ENCODE measurements at regions not wholly inside any gene's neighbourhood (a gene's known extent, or its start where the extent isn't known, plus 50 kb on each side); places are given as distances from the start of the nearest gene placed in this dataset.

GRCh38 chr13:64277097-64277496 is 2861.4 kb upstream of the PCDH20 start:
- Mint-ChIP-seq H3K36me3 (no peaks in the 10 kb centered on the region), H3K27me3 (no peaks in the 10 kb centered on the region), H3K27ac (no peak overlapping the region), H3K4me1 (no peaks in the 10 kb centered on the region), H3K9me3 (peaks cover 0 to 11% (median 5%) of the 10 kb centered on the region in 7 donors), H3K4me3 (no peak overlapping the region)
- ATAC-seq (ENCODE audit: low read depth in 2 of 2) (no peak), DNase-seq (no peak)

GRCh38 chr13:64276232-64276631 is 2860.6 kb upstream of the PCDH20 start:
- ATAC-seq (ENCODE audit: low read depth in 2 of 2): no peak
- Mint-ChIP-seq H3K27ac (no peak overlapping the region), H3K36me3 (no peaks in the 10 kb centered on the region), H3K4me3 (no peak overlapping the region), H3K9me3 (peaks cover 0 to 7% (median 4%) of the 10 kb centered on the region in 7 donors), H3K4me1 (no peaks in the 10 kb centered on the region), H3K27me3 (no peaks in the 10 kb centered on the region)
- DNase-seq: no peak

- Mint-ChIP-seq H3K36me3 (no peaks in the 10 kb centered on the region), H3K9me3 (peaks cover 0 to 6% (median 4%) of the 10 kb centered on the region in 7 donors), H3K27me3 (no peaks in the 10 kb centered on the region), H3K27ac (no peak overlapping the region), H3K4me1 (no peaks in the 10 kb centered on the region), H3K4me3 (no peak overlapping the region)
- ATAC-seq (ENCODE audit: low read depth in 2 of 2) (no peak), DNase-seq (no peak)
These were observed 2859.0 kb upstream of the PCDH20 start for GRCh38 chr13:64274481-64275217.

- Mint-ChIP-seq H3K9me3 (peaks cover 0 to 9% (median 4%) of the 10 kb centered on the region in 7 donors), H3K4me3 (no peak overlapping the region), H3K27ac (no peak overlapping the region), H3K36me3 (no peaks in the 10 kb centered on the region), H3K4me1 (no peaks in the 10 kb centered on the region), H3K27me3 (no peaks in the 10 kb centered on the region)
- ATAC-seq (ENCODE audit: low read depth in 2 of 2): no peak
- no peak for DNase-seq
These were observed 2858.1 kb upstream of the PCDH20 start for GRCh38 chr13:64273780-64274179.

- Mint-ChIP-seq H3K27ac (no peak overlapping the region), H3K4me3 (no peak overlapping the region)
These were observed 2857.0 kb upstream of the PCDH20 start for GRCh38 chr13:64272681-64273080.

GRCh38 chr13:64266024-64266423 is 2850.4 kb upstream of the PCDH20 start:
- H3K4me3 Mint-ChIP-seq: no peak overlapping the region
- no peak overlapping the region for H3K27ac Mint-ChIP-seq
- no peaks in the 10 kb centered on the region for H3K27me3 Mint-ChIP-seq
- H3K9me3 Mint-ChIP-seq: peaks cover 6 to 27% (median 13%) of the 10 kb centered on the region in 7 donors
- DNase-seq (no peak), ATAC-seq (ENCODE audit: low read depth in 2 of 2) (no peak)
- no peaks in the 10 kb centered on the region for H3K4me1 Mint-ChIP-seq
- peaks cover 0 to 7% of the 10 kb centered on the region in 2 donors for H3K36me3 Mint-ChIP-seq

More at GRCh38 chr13:64272681-64273080, 2857.0 kb upstream of the PCDH20 start:
- Mint-ChIP-seq H3K4me1 (no peaks in the 10 kb centered on the region), H3K9me3 (peaks cover 0 to 9% (median 4%) of the 10 kb centered on the region in 7 donors), H3K27me3 (no peaks in the 10 kb centered on the region), H3K36me3 (no peaks in the 10 kb centered on the region)
- DNase-seq (no peak), ATAC-seq (ENCODE audit: low read depth in 2 of 2) (no peak)

- ATAC-seq (ENCODE audit: low read depth in 2 of 2): no peak
- H3K4me1 Mint-ChIP-seq: no peaks in the 10 kb centered on the region
- peaks cover 0 to 7% of the 10 kb centered on the region in 2 donors for H3K36me3 Mint-ChIP-seq
- no peak overlapping the region for H3K4me3 Mint-ChIP-seq
- peaks cover 5 to 27% (median 13%) of the 10 kb centered on the region in 7 donors for H3K9me3 Mint-ChIP-seq
- no peaks in the 10 kb centered on the region for H3K27me3 Mint-ChIP-seq
- DNase-seq: no peak
- no peak overlapping the region for H3K27ac Mint-ChIP-seq
These were observed 2847.6 kb upstream of the PCDH20 start for GRCh38 chr13:64263285-64263684.

GRCh38 chr13:64256751-64257150 is 2841.1 kb upstream of the PCDH20 start:
- Mint-ChIP-seq H3K27ac (no peak overlapping the region), H3K4me1 (no peaks in the 10 kb centered on the region), H3K36me3 (no peaks in the 10 kb centered on the region), H3K27me3 (no peaks in the 10 kb centered on the region), H3K4me3 (no peak overlapping the region), H3K9me3 (peaks cover 0 to 21% (median 7%) of the 10 kb centered on the region in 7 donors)
- DNase-seq (no peak), ATAC-seq (ENCODE audit: low read depth in 2 of 2) (no peak)

GRCh38 chr13:64255988-64256387 is 2840.3 kb upstream of the PCDH20 start:
- H3K4me3 Mint-ChIP-seq: no peak overlapping the region

GRCh38 chr13:64248371-64249065 is 2832.9 kb upstream of the PCDH20 start:
- Mint-ChIP-seq H3K27me3 (no peaks in the 10 kb centered on the region), H3K9me3 (peaks cover 0 to 31% (median 5%) of the 10 kb centered on the region in 7 donors), H3K36me3 (no peaks in the 10 kb centered on the region), H3K4me1 (no peaks in the 10 kb centered on the region), H3K27ac (no peak overlapping the region), H3K4me3 (no peak overlapping the region)
- ATAC-seq (ENCODE audit: low read depth in 2 of 2) (no peak), DNase-seq (no peak)

More at GRCh38 chr13:64255988-64256387, 2840.3 kb upstream of the PCDH20 start:
- DNase-seq (no peak), ATAC-seq (ENCODE audit: low read depth in 2 of 2) (no peak)
- Mint-ChIP-seq H3K27ac (no peak overlapping the region), H3K4me1 (no peaks in the 10 kb centered on the region), H3K27me3 (no peaks in the 10 kb centered on the region), H3K36me3 (no peaks in the 10 kb centered on the region), H3K9me3 (peaks cover 0 to 24% (median 7%) of the 10 kb centered on the region in 7 donors)

GRCh38 chr13:64239372-64239771 is 2823.7 kb upstream of the PCDH20 start:
- Mint-ChIP-seq H3K36me3 (no peaks in the 10 kb centered on the region), H3K27ac (no peak overlapping the region), H3K9me3 (peaks cover 0 to 13% (median 3%) of the 10 kb centered on the region in 7 donors), H3K4me1 (no peaks in the 10 kb centered on the region), H3K27me3 (no peaks in the 10 kb centered on the region), H3K4me3 (no peak overlapping the region)
- ATAC-seq (ENCODE audit: low read depth in 2 of 2) (no peak), DNase-seq (no peak)

- Mint-ChIP-seq H3K27me3 (no peaks in the 10 kb centered on the region), H3K4me3 (no peak overlapping the region), H3K36me3 (no peaks in the 10 kb centered on the region), H3K9me3 (peaks cover 0 to 8% (median 2%) of the 10 kb centered on the region in 7 donors), H3K4me1 (no peaks in the 10 kb centered on the region), H3K27ac (no peak overlapping the region)
- ATAC-seq (ENCODE audit: low read depth in 2 of 2): no peak
- no peak for DNase-seq
These were observed 2818.6 kb upstream of the PCDH20 start for GRCh38 chr13:64234255-64234654.

GRCh38 chr13:64223016-64223415 is 2807.4 kb upstream of the PCDH20 start:
- no peak for ATAC-seq (ENCODE audit: low read depth in 2 of 2)
- Mint-ChIP-seq H3K4me1 (no peaks in the 10 kb centered on the region), H3K4me3 (no peak overlapping the region), H3K36me3 (no peaks in the 10 kb centered on the region), H3K27me3 (no peaks in the 10 kb centered on the region), H3K27ac (no peak overlapping the region), H3K9me3 (peaks cover 0 to 16% (median 6%) of the 10 kb centered on the region in 7 donors)
- DNase-seq: no peak
